Suprapubic skin (tissue), 4 donors: ENCODE measurements at regions not wholly inside any gene's neighbourhood (a gene's known extent, or its start where the extent isn't known, plus 50 kb on each side); places are given as distances from the start of the nearest gene placed in this dataset.

Experiments used
- DNase-seq, 2 donors: peaks; one replicate each; pipeline ENCODE4 v3.0.0-alpha.2; 2019; ENCODE audit warnings: low spot score in 2 of 2
- H3K27ac ChIP-seq: fragments of 200-600 bp; sonication (generic); one replicate; pipeline ENCODE4 v1.5.1; 2019
- H3K27me3 ChIP-seq: fragments of 200-600 bp; sonication (generic); one replicate; pipeline ENCODE4 v1.5.1; 2019
- H3K36me3 ChIP-seq: fragments of 200-600 bp; sonication (generic); one replicate; pipeline ENCODE4 v1.5.1; 2019
- H3K4me1 ChIP-seq: fragments of 200-600 bp; sonication (generic); one replicate; pipeline ENCODE4 v1.5.1; 2019
- H3K4me3 ChIP-seq: fragments of 200-600 bp; sonication (generic); one replicate; pipeline ENCODE4 v1.5.1; 2019; ENCODE audit warnings: mild to moderate bottlenecking
- H3K9me3 ChIP-seq: fragments of 200-600 bp; sonication (generic); one replicate; pipeline ENCODE4 v1.5.1; 2019
- CTCF ChIP-seq, 2 donors: fragments of 200-600 bp in 1 of 2; fragments of 450-650 bp in 1 of 2; sonication (generic) in 1 of 2; IDR thresholded peaks; one replicate each; pipeline ENCODE4 v1.5.1; 2016 to 2019; ENCODE audit warnings: antibody characterized with exemption in 2 of 2, mild to moderate bottlenecking in 1 of 2, moderate library complexity in 1 of 2
- EP300 ChIP-seq: sonication (generic); formaldehyde crosslinking; IDR thresholded peaks from one replicate; pipeline ENCODE4 v1.6.1; 2017; ENCODE audit warnings: antibody characterized with exemption
- POLR2A ChIP-seq, 2 donors: fragments of 450-650 bp; IDR thresholded peaks; one replicate each; pipeline ENCODE4 v1.6.1; 2017; ENCODE audit warnings: antibody characterized with exemption in 2 of 2, mild to moderate bottlenecking in 2 of 2, moderate library complexity in 2 of 2
- POLR2AphosphoS5 ChIP-seq, 3 donors: sonication (generic); formaldehyde crosslinking; IDR thresholded peaks; one replicate each; pipeline ENCODE4 v1.6.1; 2017; ENCODE audit warnings: antibody characterized with exemption in 3 of 3
- WGBS: methylation state at CpG from one replicate; pipeline ENCODE4 v1.1.5; 2018; 5-methylcytosine and 5-hydroxymethylcytosine counted together

GRCh38 chr10:28075424-28075823 lies 76.5 kb upstream of the ODAD2 start:
- no peaks in the 10 kb centered on the region for H3K9me3 ChIP-seq
- no peak overlapping the region for H3K4me3 ChIP-seq
- no peak for DNase-seq
- H3K4me1 ChIP-seq, result no peaks in the 10 kb centered on the region
- no peak overlapping the region for H3K27ac ChIP-seq
- TF ChIP-seq POLR2A (IDR thresholded peaks at IDR 0.05), result no peak
- TF ChIP-seq CTCF (IDR thresholded peaks at IDR 0.05), result no peak
- TF ChIP-seq POLR2AphosphoS5 (IDR thresholded peaks at IDR 0.05), result no peak
- no peak for TF ChIP-seq EP300
- H3K27me3 ChIP-seq, result no peaks in the 10 kb centered on the region
- H3K36me3 ChIP-seq, result no peaks in the 10 kb centered on the region
- 95% methylated on average over 8 of the region's 8 CpGs for WGBS

GRCh38 chr10:28072573-28072972 lies 73.7 kb upstream of the ODAD2 start:
- DNase-seq, result no peak
- Histone ChIP-seq H3K27ac (no peak overlapping the region), H3K4me3 (no peak overlapping the region), H3K27me3 (no peaks in the 10 kb centered on the region), H3K9me3 (no peaks in the 10 kb centered on the region), H3K4me1 (no peaks in the 10 kb centered on the region), H3K36me3 (peaks cover 3% of the 10 kb centered on the region)
- TF ChIP-seq POLR2A (IDR thresholded peaks at IDR 0.05) (no peak), POLR2AphosphoS5 (IDR thresholded peaks at IDR 0.05) (no peak), CTCF (IDR thresholded peaks at IDR 0.05) (no peak), EP300 (no peak)
- 95% methylated on average over 1 of the region's 1 CpG for WGBS

- Histone ChIP-seq H3K4me3 (no peak overlapping the region), H3K27ac (no peak overlapping the region), H3K9me3 (no peaks in the 10 kb centered on the region), H3K4me1 (no peaks in the 10 kb centered on the region), H3K36me3 (peaks cover 7% of the 10 kb centered on the region), H3K27me3 (no peaks in the 10 kb centered on the region)
- 79% methylated on average over 5 of the region's 5 CpGs for WGBS
- TF ChIP-seq POLR2AphosphoS5 (IDR thresholded peaks at IDR 0.05) (no peak), POLR2A (IDR thresholded peaks at IDR 0.05) (no peak), CTCF (IDR thresholded peaks at IDR 0.05) (no peak), EP300 (no peak)
- no peak for DNase-seq
Observed at GRCh38 chr10:28060031-28060607, 61.2 kb upstream of the ODAD2 start.

DNA sequence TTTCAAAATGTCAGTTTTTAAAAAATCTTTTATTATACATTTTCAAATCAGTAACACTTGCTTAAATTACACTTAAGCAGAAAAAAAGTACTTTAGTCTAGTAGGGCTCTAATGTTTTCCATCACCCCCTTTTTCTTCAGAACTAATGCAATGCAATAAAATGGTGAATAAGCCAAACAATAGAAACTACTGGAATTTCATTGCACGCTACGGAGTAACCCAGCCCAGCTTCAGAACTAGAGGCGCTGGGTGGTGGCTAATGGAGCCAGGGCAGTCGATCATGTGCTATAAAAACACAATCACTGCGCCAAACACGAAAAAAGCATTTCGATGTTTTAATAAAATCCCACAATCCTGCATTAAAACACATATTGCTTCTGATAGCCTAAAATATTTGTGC lies 59.9 kb upstream of the ODAD2 start:
- peaks cover 7% of the 10 kb centered on the region for H3K36me3 ChIP-seq
- no peaks in the 10 kb centered on the region for H3K27me3 ChIP-seq
- WGBS, result 94% methylated on average over 7 of the region's 7 CpGs
- no peak for DNase-seq
- TF ChIP-seq CTCF (IDR thresholded peaks at IDR 0.05) (no peak), EP300 (no peak), POLR2A (IDR thresholded peaks at IDR 0.05) (no peak), POLR2AphosphoS5 (IDR thresholded peaks at IDR 0.05) (no peak)
- H3K27ac ChIP-seq, result no peak overlapping the region
- peaks cover 2% of the 10 kb centered on the region for H3K4me1 ChIP-seq
- H3K9me3 ChIP-seq, result no peaks in the 10 kb centered on the region
- no peak overlapping the region for H3K4me3 ChIP-seq

- no peaks in the 10 kb centered on the region for H3K27me3 ChIP-seq
- H3K4me1 ChIP-seq, result peaks cover 2% of the 10 kb centered on the region
- TF ChIP-seq POLR2AphosphoS5 (IDR thresholded peaks at IDR 0.05), result no peak
- TF ChIP-seq POLR2A (IDR thresholded peaks at IDR 0.05), result no peak
- no peak for TF ChIP-seq EP300
- TF ChIP-seq CTCF (IDR thresholded peaks at IDR 0.05), result no peak
- peak overlapping the region; percentile 61 for H3K27ac ChIP-seq
- no peak for DNase-seq
- peaks cover 4% of the 10 kb centered on the region for H3K36me3 ChIP-seq
- H3K4me3 ChIP-seq, result no peak overlapping the region
- no peaks in the 10 kb centered on the region for H3K9me3 ChIP-seq
- WGBS, result 73% methylated on average over 5 of the region's 5 CpGs
Observed at GRCh38 chr10:28054228-28054860, 55.5 kb upstream of the ODAD2 start.
